RWPE1 (cell line): ENCODE measurements at regions not wholly inside any gene's neighbourhood (a gene's known extent, or its start where the extent isn't known, plus 50 kb on each side); places are given as distances from the start of the nearest gene placed in this dataset.

ENCODE experiments used
- CTCF ChIA-PET: fragments of 350-600 bp; sonication (Branson Sonifier 250); formaldehyde crosslinking; extraction: SDS; loops from one replicate; lab custom pipeline; 2021; lab: Yijun Ruan, JAX
- POLR2A ChIA-PET: fragments of 400-600 bp; formaldehyde crosslinking; extraction: SDS; loops from one replicate; lab custom pipeline; 2020; ENCODE audit warnings: antibody characterized with exemption; ENCODE audit not compliant: low non-redundant PET; lab: Yijun Ruan, JAX
- DNase-seq: peaks from one replicate; pipeline ENCODE4 v3.0.0; 2012; ENCODE audit warnings: low spot score
- H3K27ac ChIP-seq: fragments of 450-650 bp; 2 replicates; pipeline ENCODE4 v1.5.1; 2017
- TF ChIP-seq, protein P1 (sequence below): fragments of 450-650 bp; conservative IDR thresholded peaks from 2 replicates; pipeline ENCODE4 v1.5.1; 2017; ENCODE audit warnings: low read depth, mild to moderate bottlenecking

DNA sequence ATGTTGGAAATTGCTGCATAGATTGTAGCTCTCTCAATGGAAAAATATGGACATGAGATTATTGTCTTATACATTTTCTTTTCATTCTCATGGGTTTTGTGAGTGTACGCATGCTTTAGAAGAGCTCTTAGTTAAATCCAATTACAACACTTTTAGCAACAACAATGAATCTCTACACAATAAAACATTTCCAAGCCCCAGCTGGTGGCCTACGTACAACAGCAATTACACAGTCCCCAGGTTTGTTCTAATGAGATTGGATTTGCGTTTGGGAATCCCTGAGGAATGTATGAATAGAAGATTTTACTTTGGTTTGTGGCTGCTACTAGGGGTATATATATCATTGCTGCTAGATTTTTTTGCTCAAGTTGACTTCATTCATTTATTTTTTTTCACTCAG, 98.6 kb downstream of the FHDC1 start:
- POLR2A ChIA-PET, result no interaction called here
- CTCF ChIA-PET, result no interaction called here
- TF ChIP-seq, protein P1, sequence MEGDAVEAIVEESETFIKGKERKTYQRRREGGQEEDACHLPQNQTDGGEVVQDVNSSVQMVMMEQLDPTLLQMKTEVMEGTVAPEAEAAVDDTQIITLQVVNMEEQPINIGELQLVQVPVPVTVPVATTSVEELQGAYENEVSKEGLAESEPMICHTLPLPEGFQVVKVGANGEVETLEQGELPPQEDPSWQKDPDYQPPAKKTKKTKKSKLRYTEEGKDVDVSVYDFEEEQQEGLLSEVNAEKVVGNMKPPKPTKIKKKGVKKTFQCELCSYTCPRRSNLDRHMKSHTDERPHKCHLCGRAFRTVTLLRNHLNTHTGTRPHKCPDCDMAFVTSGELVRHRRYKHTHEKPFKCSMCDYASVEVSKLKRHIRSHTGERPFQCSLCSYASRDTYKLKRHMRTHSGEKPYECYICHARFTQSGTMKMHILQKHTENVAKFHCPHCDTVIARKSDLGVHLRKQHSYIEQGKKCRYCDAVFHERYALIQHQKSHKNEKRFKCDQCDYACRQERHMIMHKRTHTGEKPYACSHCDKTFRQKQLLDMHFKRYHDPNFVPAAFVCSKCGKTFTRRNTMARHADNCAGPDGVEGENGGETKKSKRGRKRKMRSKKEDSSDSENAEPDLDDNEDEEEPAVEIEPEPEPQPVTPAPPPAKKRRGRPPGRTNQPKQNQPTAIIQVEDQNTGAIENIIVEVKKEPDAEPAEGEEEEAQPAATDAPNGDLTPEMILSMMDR, result no peak
- no peak for DNase-seq
- H3K27ac ChIP-seq, result no peak overlapping the region

GRCh38 chr4:153036931-153037482, 100.9 kb downstream of the FHDC1 start:
- ChIA-PET CTCF (interaction anchor here (0.6 kb wide), 2 partner anchors 619 to 1483 kb away, joined by 3 to 5 read pairs; no protein-coding TSS in a partner anchor), POLR2A (no interaction called here)
- H3K27ac ChIP-seq, result no peak overlapping the region
- peak; percentile 34 for DNase-seq
- TF ChIP-seq, protein P1, result no peak

GRCh38 chr4:153038623-153039311, 102.6 kb downstream of the FHDC1 start:
- TF ChIP-seq, protein P1, result no peak
- no peak overlapping the region for H3K27ac ChIP-seq
- no peak for DNase-seq
- ChIA-PET CTCF (no interaction called here), POLR2A (no interaction called here)

DNA sequence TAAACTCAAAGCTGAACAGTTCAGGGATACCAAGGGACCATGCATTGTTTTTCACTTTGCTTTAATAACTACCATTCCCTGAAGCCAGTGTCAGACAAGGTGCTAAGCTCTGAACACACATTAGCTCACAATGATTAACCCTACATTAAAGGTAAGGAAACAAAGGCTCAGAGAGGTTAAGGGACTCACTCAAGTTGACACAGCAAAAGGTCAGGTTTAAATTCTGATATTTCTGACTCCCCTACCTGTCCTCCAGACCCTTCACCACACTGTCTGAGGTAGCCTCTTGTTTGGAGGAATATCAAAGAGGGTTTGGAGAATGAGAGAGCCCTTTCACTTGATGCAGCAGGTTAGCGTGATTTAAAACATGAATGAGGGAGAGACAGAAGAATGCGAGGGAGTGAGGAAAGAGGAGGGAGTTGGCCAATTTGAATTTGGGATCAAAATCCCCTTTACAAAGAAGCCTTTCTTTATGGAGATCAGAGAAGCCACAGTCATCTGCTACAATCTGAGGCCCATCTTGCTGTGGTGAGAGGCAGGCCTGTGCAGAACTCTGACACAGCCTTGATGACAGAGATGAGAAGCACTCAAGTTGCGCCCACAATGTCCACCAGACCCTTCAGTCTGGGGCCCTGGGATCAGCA, 103.5 kb downstream of the FHDC1 start:
- no peak overlapping the region for H3K27ac ChIP-seq
- no peak for DNase-seq
- CTCF ChIA-PET, result interaction anchor here (0.6 kb wide), 1 partner anchor 339 kb away, joined by 5 read pairs; no protein-coding TSS in a partner anchor
- TF ChIP-seq, protein P1, result no peak
- POLR2A ChIA-PET, result no interaction called here

DNA sequence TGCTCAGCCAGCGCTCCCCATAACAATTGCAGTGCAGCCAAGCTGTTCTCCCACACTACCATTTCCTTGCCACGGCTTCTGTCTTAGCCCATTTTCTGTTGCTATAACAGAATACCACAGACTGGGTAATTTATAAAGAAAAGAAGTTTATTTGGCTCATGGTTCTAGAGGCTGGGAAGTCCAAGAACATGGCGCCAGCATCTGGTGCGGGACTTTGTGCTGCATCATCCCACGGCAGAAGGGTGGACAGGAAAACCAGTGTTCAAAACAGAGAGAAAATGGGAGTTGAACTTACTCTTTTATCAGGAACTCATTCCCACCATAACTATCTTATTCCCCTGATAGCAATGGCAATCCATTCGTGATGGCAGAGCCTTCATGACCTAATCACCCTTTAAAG, 104.6 kb downstream of the FHDC1 start:
- no peak overlapping the region for H3K27ac ChIP-seq
- TF ChIP-seq, protein P1, result no peak
- CTCF ChIA-PET, result no interaction called here
- POLR2A ChIA-PET, result no interaction called here
- no peak for DNase-seq

DNA sequence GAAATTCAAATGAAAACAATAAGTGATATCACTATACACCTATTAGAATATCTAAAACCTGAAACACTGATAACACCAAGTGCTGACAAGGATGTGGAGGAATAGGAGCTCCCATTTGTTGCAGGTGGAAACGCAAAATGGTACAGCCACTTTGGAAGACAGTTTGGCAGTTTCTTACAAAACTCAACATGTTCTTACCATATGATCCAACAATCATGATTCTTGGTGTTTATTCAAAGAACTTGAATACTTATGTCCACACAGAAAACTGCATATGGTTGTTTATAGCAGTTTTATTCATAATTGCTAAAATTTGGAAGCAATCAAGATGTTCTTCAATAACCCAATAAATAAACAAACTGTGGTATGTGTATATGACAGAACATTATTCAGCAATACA, 107.9 kb downstream of the FHDC1 start:
- POLR2A ChIA-PET, result no interaction called here
- CTCF ChIA-PET, result no interaction called here
- TF ChIP-seq, protein P1, result no peak
- no peak overlapping the region for H3K27ac ChIP-seq
- DNase-seq, result no peak
